WTC11 (cell line): ENCODE measurements at regions not wholly inside any gene's neighbourhood (a gene's known extent, or its start where the extent isn't known, plus 50 kb on each side); places are given as distances from the start of the nearest gene placed in this dataset.

ENCODE experiments used
- ARID4B ChIP-seq: sonication (generic); formaldehyde crosslinking; IDR thresholded peaks from 2 replicates; pipeline ENCODE4 v1.8.0; 2023; ENCODE audit warnings: missing genetic modification reagents, mild to moderate bottlenecking, borderline replicate concordance
- ATF2 ChIP-seq: sonication (generic); formaldehyde crosslinking; IDR thresholded peaks from 2 replicates; pipeline ENCODE4 v1.8.1; 2022; ENCODE audit warnings: low read depth, missing genetic modification reagents, borderline replicate concordance
- CBFB ChIP-seq: sonication (generic); formaldehyde crosslinking; IDR thresholded peaks from 2 replicates; pipeline ENCODE4 v1.8.1; 2022; ENCODE audit warnings: mild to moderate bottlenecking, low read depth, missing genetic modification reagents
- CREB1 ChIP-seq: sonication (generic); formaldehyde crosslinking; IDR thresholded peaks from 2 replicates; pipeline ENCODE4 v1.8.0; 2023; ENCODE audit warnings: mild to moderate bottlenecking, missing genetic modification reagents
- CTCF ChIP-seq: fragments of 200-600 bp; IDR thresholded peaks from 2 replicates; pipeline ENCODE4 v1.8.0; 2022; ENCODE audit warnings: antibody characterized with exemption
- ESRRA ChIP-seq: sonication (generic); formaldehyde crosslinking; IDR thresholded peaks from 2 replicates; pipeline ENCODE4 v1.8.1; 2022; ENCODE audit warnings: mild to moderate bottlenecking, missing genetic modification reagents, borderline replicate concordance
- HMGA2 ChIP-seq: fragments of 250-450 bp; sonication (Bioruptor Pico); IDR thresholded peaks from 2 replicates; pipeline ENCODE4 v1.4.0; 2021; ENCODE audit warnings: mild to moderate bottlenecking, moderate library complexity
- HMGXB4 ChIP-seq: sonication (generic); formaldehyde crosslinking; IDR thresholded peaks from 2 replicates; pipeline ENCODE4 v1.8.1; 2023; ENCODE audit warnings: mild to moderate bottlenecking, moderate library complexity, missing genetic modification reagents
- MAX ChIP-seq: sonication (generic); formaldehyde crosslinking; IDR thresholded peaks from 2 replicates; pipeline ENCODE4 v1.8.0; 2022; ENCODE audit warnings: mild to moderate bottlenecking, missing genetic modification reagents
- PREB ChIP-seq: sonication (generic); formaldehyde crosslinking; IDR thresholded peaks from 2 replicates; pipeline ENCODE4 v1.8.1; 2022; ENCODE audit warnings: mild to moderate bottlenecking, missing genetic modification reagents, moderate library complexity, borderline replicate concordance
- USF1 ChIP-seq: sonication (generic); formaldehyde crosslinking; IDR thresholded peaks from 2 replicates; pipeline ENCODE4 v1.8.0; 2022; ENCODE audit warnings: mild to moderate bottlenecking, missing genetic modification reagents
- USF2 ChIP-seq: sonication (generic); formaldehyde crosslinking; IDR thresholded peaks from 2 replicates; pipeline ENCODE4 v1.8.1; 2023; ENCODE audit warnings: mild to moderate bottlenecking, missing genetic modification reagents, moderate library complexity
- ZNF263 ChIP-seq: sonication (generic); formaldehyde crosslinking; IDR thresholded peaks from 2 replicates; pipeline ENCODE4 v1.8.1; 2022; ENCODE audit warnings: low read depth, mild to moderate bottlenecking, moderate library complexity, missing genetic modification reagents
- ZNF512 ChIP-seq: sonication (generic); formaldehyde crosslinking; IDR thresholded peaks from 2 replicates; pipeline ENCODE4 v1.8.1; 2022; ENCODE audit warnings: missing genetic modification reagents, borderline replicate concordance

- TF ChIP-seq PREB (CRISPR knock-in tag) (no peak), CTCF (no peak), ESRRA (no peak), CREB1 (CRISPR knock-in tag) (no peak), ZNF512 (CRISPR knock-in tag) (no peak), USF1 (no peak), USF2 (CRISPR knock-in tag) (no peak), HMGXB4 (CRISPR knock-in tag) (no peak), HMGA2 (CRISPR knock-in tag) (no peak), ARID4B (CRISPR knock-in tag) (no peak), ATF2 (CRISPR knock-in tag) (no peak), CBFB (CRISPR knock-in tag) (no peak), ZNF263 (CRISPR knock-in tag) (no peak), MAX (CRISPR knock-in tag) (no peak)
Observed at GRCh38 chr4:30875658-30876269, 155.6 kb downstream of the PCDH7 start.
